ENCODE measurements at regions not wholly inside any gene's neighbourhood (a gene's known extent, or its start where the extent isn't known, plus 50 kb on each side); places are given as distances from the start of the nearest gene placed in this dataset.
"Not testable (repeated sequence)": the region's sequence is repeated elsewhere in the genome, so short reads cannot be mapped to it uniquely, and the experiment has no call there.

DNA sequence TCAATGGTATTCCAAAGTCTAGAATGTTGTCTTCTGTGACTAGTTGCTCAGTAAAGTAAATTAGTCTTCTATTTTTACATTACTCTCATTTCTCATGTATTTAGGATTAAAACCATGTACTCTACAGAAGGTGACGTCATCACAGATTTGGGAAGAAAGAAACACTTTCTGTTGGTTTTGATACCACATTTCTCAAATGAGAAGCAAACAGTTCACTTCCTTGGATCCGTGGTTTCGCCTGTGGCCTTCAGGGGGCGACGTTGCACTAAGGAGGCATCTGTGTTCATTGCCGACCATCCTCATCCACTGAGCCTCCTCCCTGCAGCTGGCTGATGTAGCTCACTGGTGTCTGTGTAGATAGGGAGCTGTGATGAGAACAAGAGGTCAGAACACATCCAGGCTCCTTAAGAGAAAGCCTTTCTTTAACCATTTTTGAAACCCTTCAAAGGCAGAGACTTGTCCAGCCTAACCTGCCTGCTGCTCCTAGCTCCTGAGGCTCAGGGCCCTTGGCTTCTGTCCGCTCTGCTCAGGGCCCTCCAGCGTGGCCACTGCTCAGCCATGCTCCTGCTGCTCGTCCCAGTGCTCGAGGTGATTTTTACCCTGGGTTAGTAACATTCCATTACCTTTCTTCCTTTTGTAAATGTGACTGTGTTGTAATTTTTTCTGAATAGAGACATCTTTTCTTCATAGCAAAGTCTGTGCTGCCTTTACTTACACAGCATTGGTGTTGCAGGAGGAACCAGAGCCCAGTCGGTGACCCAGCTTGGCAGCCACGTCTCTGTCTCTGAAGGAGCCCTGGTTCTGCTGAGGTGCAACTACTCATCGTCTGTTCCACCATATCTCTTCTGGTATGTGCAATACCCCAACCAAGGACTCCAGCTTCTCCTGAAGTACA is 220.6 kb upstream of the OR4E1 start:
- DNase-seq (ENCODE audit: low read depth) = no peak

DNA sequence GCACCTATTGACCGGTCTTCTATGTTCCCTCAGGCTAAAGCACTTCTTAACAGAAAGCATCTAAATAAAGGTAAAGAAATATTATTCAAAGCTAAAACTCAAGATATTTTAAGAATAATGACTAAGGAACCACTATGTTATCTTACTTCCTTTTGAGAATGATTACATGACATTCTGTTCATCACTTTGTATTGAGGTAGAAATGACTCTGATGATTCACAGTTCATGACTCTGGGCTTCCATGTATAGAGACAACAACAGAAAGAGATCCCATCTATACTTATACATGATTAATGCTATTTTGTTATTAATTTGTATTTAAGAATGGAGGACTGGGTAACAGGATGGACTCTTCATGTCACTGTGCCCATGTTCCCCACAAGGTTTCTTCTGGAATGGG is 218.3 kb upstream of the OR4E1 start:
- no peak for DNase-seq (ENCODE audit: low read depth)

DNA sequence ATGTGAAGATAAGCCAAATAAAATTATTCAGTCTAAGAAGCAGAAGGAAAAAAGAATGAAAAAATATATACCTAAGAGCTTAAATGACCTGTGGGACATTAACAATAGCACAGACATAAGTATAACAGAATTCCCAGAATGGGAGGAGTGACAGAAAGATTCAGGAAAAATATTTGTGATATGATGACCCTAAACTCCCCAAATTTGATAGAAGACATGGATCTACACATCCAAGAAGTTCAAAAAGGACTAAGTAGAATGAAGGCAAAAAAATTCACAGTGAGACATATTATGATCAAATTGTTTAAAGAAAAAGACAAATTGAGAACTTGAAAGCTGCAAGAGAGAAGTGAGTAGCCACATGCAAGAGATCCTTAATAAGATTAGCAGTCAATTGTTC is 211.4 kb upstream of the OR4E1 start:
- no peak for DNase-seq (ENCODE audit: low read depth)

DNA sequence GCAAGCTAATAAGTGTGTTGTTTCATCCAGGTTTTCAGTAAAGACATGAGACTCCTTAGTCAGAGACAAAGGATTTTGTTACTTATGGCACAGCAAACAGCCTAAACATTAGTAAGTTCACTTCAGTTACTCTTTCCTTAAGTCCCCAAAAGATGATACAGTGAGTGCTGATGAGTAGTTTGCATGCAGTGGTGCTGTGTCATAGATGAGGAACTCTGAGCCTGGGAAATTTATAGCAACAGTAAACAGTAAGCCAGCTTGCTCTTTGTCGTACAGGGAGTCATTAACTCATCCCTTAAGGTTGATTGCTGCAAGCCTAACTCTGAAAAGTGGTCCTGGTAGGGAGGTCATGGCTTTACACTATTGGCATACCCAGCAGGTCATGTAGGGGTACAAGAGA is 208.6 kb upstream of the OR4E1 start:
- no peak for DNase-seq (ENCODE audit: low read depth)

DNA sequence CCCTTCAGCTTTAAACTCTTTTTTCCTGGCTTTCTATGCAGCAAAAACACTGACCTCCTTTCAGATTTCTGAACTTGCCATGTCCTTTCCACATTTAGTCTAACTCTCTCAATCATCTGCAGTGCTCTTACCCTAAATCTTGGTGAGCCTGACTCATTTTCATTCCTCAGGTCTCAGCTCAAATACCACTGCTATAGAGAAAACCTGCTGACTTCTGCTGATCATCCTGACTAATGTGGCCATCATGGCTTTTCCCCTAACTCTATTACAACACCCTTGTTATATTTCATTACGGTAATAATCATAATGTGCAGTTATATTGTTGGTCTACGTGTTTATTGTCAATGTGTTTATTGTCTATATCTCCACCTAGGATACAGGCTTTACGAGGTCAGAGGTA is 207.3 kb upstream of the OR4E1 start:
- no peak for DNase-seq (ENCODE audit: low read depth)

DNA sequence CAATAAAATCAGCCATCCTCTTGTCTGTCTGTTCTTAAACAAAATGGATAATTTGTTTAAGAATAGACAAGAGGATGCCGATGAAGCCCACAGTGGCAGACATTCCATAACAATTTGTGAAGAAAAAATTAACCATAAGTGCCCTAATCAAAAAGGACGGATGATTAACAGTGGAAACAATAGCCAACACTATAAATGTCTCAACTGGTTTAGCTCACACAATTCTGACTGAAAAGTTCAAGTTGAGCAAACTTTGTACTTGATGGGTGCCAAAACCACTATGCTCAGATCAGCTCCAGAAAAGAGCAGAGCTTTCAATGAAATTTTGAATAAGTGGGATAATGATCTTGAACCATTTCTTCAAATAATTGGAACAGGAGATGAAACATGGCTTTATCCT is 202.2 kb upstream of the OR4E1 start:
- DNase-seq (ENCODE audit: low read depth) = no peak

DNA sequence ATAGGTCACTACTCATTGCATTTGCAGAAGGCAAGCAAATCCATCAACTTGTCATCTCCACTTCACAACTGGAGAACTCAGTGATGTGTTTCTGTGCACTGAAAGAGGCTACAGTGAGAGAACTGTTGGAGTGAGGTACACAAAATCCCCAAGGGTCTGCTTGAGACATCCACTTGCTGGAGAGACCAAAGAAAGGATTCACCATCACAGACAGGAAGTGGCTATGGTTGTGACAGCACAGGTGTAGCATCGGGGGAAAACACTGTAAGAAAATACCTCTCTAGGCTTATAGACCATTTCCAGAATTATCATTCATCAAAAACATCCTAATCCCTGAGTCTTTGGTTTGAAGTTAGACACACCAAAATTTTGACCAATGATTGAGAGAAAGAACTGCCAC is 201.3 kb upstream of the OR4E1 start:
- DNase-seq (ENCODE audit: low read depth) = no peak

DNA sequence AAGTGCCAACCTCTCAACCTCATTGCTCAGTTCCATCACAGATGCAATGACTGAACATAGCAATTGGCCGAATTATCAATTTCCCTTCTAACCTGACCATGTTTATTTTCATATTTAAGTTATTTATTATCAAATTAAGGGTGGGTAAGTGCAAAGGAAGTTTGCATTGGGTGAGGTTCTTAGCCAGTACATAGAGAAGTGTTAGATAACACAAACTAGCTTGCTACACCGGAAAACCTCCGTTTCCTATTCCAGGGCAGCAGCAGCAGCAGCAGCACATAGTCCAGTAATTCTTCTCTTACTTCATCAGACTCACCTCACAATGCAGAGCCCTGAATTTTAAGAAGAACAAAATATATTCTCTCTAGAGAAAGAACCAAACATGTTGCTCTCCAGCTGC is 200.5 kb upstream of the OR4E1 start:
- no peak for DNase-seq (ENCODE audit: low read depth)

DNA sequence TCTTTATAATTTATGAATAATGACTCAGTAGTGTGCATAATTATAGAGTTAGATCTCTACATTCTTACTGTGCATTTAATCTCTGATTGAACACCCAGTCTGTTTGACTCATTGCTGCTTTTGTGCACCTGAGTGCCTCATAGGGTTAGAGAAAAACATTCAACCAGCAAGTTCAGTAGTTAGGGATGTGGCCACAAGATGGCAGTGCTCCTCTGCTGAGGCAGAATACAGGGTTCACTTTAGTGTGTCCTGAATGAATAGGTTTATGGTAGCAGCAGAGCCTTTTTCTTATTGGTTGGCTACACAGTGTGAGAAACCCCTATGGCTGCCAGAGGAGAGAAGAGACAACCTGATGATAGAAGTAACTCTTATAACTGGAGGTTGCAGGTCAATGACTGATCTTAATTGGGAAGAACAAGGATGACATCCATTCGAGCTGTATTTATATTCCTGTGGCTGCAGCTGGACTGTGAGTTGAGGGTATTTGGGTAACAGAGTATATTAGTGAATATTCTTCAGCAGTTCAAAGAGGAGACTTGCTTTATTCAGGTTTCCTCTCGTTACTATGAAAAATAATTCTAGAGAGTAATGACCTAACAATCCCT is 194.9 kb upstream of the OR4E1 start:
- DNase-seq (ENCODE audit: low read depth) = no peak

DNA sequence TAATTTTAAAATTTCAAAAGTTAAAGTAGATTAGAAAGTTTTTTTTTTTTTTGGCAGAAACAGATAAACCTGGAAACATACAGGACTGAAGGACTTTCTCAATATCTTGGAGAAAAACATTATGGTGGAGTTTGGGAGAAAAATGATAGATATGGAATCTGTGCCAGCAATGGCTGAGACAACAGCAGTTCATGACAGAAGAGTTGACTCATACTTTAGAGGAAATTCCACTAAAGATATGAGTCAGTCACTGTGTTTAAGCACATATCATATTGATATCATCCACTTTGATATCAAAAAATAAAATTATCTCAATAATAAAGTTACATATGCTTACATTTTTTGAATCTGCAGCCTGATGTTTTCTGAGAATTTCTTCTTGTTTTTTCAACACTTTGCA is 193.9 kb upstream of the OR4E1 start:
- no peak for DNase-seq (ENCODE audit: low read depth)

DNA sequence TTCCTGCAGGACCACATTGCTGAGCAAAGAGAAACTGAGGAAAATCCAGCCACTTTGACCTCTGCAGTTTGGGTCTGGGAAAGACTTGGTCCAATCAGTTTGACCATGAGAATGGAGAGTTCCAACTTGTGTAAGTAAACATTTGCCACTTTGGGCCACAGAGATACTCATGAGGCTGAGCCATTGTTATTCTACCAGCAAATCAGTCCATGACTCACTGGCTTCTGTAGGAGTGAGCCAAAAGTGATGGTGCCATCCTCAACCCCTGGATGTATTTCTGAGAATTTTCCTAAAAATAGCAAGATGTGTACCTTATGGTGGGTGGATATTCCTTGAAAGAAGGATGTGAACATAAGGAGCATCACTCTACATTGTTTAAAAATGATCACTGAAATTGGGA is 192.9 kb upstream of the OR4E1 start:
- no peak for DNase-seq (ENCODE audit: low read depth)

DNA sequence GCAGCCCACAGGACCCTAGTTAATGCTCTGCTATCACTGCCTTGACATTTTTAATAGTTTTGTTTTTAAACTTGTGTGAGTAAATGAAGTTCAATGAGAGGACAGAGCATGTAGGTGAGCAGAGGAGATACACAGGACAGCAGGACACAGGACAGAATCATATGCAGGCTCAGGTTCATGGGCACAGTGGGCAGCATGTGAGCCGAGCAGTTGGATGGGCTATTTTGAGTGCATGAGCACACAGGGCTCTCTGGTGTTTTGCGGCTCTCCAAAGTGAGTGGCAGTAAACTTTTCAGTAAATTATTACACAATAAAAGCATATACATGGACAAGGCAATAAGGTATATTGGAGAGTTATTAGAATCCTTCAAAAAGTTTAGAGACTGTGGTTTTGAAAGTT is 189.7 kb upstream of the OR4E1 start:
- DNase-seq (ENCODE audit: low read depth) = no peak

DNA sequence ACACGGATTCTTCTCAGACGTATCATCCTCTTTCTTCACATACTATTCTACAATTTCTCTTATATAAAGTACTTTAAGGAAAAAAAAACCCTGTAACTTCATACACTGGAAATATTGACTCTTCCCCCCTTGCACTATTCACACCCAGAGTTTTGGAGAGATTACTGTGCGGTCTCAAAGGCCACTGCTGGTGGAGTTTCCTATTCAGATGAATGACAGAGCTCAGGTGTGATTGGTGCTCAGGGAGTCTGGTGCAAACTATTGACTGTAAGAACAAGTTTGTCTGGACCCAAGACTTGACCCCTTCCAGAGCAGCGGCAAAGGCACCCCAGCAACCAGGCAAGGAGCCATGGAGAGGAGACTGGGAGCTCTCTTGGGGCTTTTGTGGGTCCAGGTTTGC is 187.5 kb upstream of the OR4E1 start:
- DNase-seq (ENCODE audit: low read depth) = no peak

DNA sequence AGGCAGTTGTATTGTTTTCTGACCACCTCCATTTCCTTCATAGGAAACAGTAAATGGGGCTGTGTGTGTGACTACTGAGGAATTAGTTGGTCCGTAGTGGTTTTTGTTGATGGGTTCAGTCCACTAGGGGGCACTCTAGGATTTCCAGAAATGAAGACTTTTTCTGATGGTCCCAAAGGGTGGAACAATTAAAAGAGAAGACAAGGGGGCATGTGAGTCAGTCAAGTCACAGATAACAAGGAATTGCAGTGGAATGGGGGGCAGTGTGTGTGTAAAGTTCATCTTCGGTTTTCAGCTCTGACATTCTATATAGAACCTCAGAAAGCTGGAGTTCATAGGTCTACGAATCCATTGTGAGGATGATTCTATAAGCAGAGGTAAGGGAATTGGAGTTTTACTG is 186.6 kb upstream of the OR4E1 start:
- DNase-seq (ENCODE audit: low read depth) = no peak

DNA sequence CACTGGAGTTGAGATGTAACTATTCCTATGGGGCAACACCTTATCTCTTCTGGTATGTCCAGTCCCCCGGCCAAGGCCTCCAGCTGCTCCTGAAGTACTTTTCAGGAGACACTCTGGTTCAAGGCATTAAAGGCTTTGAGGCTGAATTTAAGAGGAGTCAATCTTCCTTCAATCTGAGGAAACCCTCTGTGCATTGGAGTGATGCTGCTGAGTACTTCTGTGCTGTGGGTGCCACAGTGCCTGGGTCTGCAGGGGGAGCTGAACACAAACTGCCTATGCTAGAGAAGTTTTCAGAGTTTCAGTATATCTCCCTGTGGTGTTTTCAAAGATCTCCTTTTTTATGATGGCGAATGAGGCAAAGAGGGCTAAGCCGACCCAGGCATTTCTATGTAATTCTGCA is 179.2 kb upstream of the OR4E1 start:
- DNase-seq (ENCODE audit: low read depth) = no peak

DNA sequence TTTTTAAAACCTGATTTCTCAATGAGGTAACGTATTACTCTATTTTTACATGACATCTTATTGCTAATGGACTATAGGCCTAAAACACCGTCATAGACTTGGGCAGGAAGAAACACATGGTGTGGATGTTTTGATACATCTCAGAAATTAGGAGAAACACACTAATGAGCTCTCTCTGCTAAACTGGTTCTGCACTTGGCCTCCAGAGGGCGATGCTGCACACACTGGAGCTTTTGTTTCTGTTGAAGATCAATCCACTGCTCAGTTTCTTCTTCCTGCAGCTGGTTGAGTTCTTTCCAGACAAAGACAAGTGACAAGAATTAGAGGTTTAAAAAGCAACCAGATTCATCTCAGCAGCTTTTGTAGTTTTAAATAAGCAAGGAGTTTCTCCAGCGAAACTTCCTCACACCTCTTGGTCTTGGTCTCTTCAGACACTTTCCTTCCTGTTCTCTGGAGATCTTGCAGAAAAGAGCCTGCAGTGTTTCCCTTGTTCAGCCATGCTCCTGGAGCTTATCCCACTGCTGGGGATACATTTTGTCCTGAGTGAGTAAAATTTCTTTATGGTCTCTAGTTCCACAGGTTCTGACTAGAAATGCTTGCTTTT is 178.5 kb upstream of the OR4E1 start:
- no peak for DNase-seq (ENCODE audit: low read depth)

DNA sequence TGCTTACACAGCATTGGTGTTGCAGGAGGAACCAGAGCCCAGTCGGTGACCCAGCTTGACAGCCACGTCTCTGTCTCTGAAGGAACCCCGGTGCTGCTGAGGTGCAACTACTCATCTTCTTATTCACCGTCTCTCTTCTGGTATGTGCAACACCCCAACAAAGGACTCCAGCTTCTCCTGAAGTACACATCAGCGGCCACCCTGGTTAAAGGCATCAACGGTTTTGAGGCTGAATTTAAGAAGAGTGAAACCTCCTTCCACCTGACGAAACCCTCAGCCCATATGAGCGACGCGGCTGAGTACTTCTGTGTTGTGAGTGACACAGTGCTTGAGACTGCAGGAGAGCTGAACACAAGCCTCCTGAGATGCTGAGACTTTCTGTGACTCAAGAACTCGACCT is 173.3 kb upstream of the OR4E1 start:
- DNase-seq (ENCODE audit: low read depth) = not testable (repeated sequence)

DNA sequence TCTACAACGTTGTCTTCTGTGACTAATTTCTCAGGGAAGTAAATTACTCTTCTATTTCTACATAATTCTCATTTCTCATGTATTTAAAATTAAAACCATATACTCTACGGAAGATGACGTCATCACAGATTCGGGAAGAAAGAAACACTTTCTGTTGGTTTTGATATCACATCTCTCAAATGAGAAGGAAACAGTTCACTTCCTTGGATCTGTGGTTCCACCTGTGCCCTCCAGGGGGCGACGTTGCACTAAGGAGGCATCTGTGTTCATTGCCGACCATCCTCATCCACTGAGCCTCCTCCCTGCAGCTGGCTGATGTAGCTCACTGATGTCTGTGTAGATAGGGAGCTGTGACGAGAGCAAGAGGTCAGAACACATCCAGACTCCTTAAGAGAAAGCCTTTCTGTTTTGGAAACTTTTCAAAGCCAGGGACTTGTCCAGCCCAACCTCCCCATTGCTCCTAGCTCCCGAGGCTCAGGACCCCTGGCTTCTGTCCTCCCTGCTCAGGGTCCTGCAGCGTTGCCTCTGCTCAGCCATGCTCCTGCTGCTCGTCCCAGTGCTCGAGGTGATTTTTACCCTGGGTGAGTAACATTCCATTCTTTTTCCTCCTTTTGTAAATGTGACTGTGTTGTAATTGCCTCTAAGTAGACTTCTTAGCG is 172.7 kb upstream of the OR4E1 start:
- DNase-seq (ENCODE audit: low read depth) = no peak

DNA sequence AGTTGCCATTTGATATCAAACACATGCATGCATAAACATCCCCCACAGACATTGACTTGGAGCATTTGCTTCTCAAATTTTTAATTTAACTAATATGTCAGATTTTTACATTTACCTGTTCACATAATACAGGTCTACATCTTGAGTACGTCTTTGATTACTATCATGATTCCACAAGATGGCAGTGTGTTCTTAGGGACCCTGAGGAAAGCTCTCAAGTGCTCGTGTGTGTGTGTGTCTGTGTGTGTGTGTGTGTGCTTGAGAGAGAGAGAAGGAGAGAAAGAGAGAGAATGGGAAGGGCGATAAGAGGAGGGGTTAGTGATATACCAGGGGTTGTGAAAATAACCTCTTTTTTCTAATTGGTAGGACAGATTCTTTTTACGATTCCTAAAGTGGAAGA is 167.1 kb upstream of the OR4E1 start:
- DNase-seq (ENCODE audit: low read depth) = no peak

DNA sequence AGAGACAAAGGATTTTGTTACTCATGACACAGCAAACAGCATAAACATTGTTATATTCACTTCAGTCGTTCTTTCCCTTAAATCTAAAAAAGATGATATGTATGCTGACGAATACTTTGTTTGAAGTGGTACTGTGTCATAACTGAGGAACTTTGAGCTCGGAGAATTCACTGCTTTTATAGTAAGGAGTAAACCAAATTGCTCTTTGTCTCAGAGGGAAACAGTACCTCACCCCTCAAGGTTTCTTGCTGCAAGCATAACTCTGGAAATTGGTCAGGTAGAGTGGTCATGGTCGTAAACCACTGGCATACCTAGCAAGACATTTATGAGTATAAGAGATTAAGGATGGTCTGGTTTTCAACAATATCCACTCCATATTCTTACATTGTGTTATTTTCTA is 160.2 kb upstream of the OR4E1 start:
- no peak for DNase-seq (ENCODE audit: low read depth)

DNA sequence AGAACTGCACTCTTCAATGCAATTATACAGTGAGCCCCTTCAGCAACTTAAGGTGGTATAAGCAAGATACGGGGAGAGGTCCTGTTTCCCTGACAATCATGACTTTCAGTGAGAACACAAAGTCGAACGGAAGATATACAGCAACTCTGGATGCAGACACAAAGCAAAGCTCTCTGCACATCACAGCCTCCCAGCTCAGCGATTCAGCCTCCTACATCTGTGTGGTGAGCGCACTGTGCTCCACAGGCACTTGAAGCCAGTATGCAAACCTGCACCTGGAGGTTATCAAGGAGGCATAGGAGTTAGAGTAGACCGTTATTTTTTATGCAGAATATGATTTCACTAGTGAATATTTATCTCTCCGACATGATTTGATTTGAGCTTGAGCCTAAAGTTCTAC is 152.2 kb upstream of the OR4E1 start:
- no peak for DNase-seq (ENCODE audit: low read depth)

DNA sequence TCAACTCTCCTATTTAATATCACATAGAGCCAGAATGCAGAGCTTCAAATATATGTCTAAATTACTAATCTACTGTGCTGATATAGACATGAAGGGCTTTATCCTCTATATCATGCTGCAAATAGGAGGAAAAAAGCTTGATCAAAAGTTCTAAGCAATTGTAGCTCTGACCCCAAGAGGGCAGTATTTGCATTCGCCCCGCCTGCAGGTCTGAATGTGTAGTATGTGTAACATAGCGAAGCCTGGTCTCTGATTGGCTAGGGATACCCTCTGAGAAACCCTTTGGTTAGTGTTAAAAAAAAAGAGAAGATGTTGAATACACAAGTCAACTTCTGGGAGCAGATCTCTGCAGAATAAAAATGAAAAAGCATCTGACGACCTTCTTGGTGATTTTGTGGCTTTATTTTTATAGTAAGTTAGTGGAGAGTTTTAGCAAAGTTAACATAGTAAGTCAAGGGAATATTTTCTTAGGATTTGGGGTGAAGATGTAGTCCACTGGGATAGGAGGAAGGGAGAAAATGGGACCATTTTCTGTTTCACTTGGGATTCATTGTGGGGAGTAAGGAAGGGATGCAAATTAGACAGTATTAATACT is 151.6 kb upstream of the OR4E1 start:
- no peak for DNase-seq (ENCODE audit: low read depth)

DNA sequence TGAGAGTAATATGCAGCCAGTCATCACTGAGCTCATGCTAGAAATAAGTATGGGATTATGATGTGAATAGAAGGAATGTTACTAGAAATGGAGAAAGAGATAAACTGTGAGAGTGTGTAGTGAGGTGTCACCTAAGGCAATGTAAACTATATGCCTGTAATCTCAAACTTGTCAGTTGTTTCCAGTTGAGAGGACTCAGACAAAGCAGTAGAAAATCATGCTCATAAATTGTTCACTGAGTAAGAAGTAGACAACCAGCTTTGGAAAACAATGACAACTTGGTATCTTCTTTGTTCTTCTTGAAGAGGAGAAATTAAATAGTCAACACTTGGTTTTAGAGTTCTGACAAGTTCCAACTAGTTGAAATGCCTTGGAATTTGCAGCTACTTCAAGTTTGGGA is 148.5 kb upstream of the OR4E1 start:
- DNase-seq (ENCODE audit: low read depth) = no peak
